ENCODE measurements at regions not wholly inside any gene's neighbourhood (a gene's known extent, or its start where the extent isn't known, plus 50 kb on each side); places are given as distances from the start of the nearest gene placed in this dataset.

- TF ChIP-seq CTCF (IDR thresholded peaks at IDR 0.05), result no peak
- TF ChIP-seq EZH2 (IDR thresholded peaks at IDR 0.05; ENCODE audit: borderline replicate concordance, insufficient read depth, low read depth, low read length, poor library complexity, severe bottlenecking), result no peak
Observed at GRCh38 chr2:160910681-160911080, 249.5 kb upstream of the TANK start.

Measured in B cell (primary cell).